HG02840 (cell line): ENCODE measurements at regions not wholly inside any gene's neighbourhood (a gene's known extent, or its start where the extent isn't known, plus 50 kb on each side); places are given as distances from the start of the nearest gene placed in this dataset.

Source experiments
- ATAC-seq: cut with Tn5 transposase; IDR thresholded peaks from one replicate; pipeline ENCODE4 v1.9.1; 2021; ENCODE audit warnings: mild to moderate bottlenecking, moderate library complexity, moderate number of reproducible peaks; ENCODE audit not compliant: unreplicated experiment, low FRiP score

- no peak for ATAC-seq
These were observed 365.0 kb upstream of the NBEA start for GRCh38 chr13:34577051-34577450.

GRCh38 chr13:34578471-34578870 lies 363.6 kb upstream of the NBEA start:
- ATAC-seq = no peak

GRCh38 chr13:34578917-34579316 lies 363.2 kb upstream of the NBEA start:
- ATAC-seq = no peak

- no peak for ATAC-seq
These were observed 358.9 kb upstream of the NBEA start for GRCh38 chr13:34583181-34583580.

GRCh38 chr13:34587576-34587975 lies 354.5 kb upstream of the NBEA start:
- no peak for ATAC-seq

- no peak for ATAC-seq
These were observed 353.7 kb upstream of the NBEA start for GRCh38 chr13:34588362-34588761.

- ATAC-seq = no peak
These were observed 352.5 kb upstream of the NBEA start for GRCh38 chr13:34589581-34589980.

- no peak for ATAC-seq
These were observed 350.9 kb upstream of the NBEA start for GRCh38 chr13:34591129-34591528.

- ATAC-seq = no peak
These were observed 350.1 kb upstream of the NBEA start for GRCh38 chr13:34591900-34592529.

- ATAC-seq = no peak
These were observed 348.4 kb upstream of the NBEA start for GRCh38 chr13:34593658-34594057.

- ATAC-seq = no peak
These were observed 347.6 kb upstream of the NBEA start for GRCh38 chr13:34594507-34594906.

- ATAC-seq = no peak
These were observed 333.7 kb upstream of the NBEA start for GRCh38 chr13:34608331-34608730.

GRCh38 chr13:34611671-34612070 lies 330.4 kb upstream of the NBEA start:
- ATAC-seq = no peak

GRCh38 chr13:34617473-34618083 lies 324.5 kb upstream of the NBEA start:
- no peak for ATAC-seq

GRCh38 chr13:34618654-34619053 lies 323.4 kb upstream of the NBEA start:
- no peak for ATAC-seq

GRCh38 chr13:34619326-34619725 lies 322.7 kb upstream of the NBEA start:
- ATAC-seq = no peak

- no peak for ATAC-seq
These were observed 321.8 kb upstream of the NBEA start for GRCh38 chr13:34620074-34620850.

GRCh38 chr13:34620862-34621261 lies 321.2 kb upstream of the NBEA start:
- ATAC-seq = no peak

GRCh38 chr13:34623331-34623730 lies 318.7 kb upstream of the NBEA start:
- ATAC-seq = no peak

GRCh38 chr13:34627509-34628208 lies 314.4 kb upstream of the NBEA start:
- no peak for ATAC-seq

- ATAC-seq = no peak
These were observed 313.8 kb upstream of the NBEA start for GRCh38 chr13:34628209-34628682.
